Stomach (tissue), 8 donors: ENCODE measurements at regions not wholly inside any gene's neighbourhood (a gene's known extent, or its start where the extent isn't known, plus 50 kb on each side); places are given as distances from the start of the nearest gene placed in this dataset.

ENCODE experiments used
- DNase-seq, 2 donors: peaks; one replicate each; pipeline versions ENCODE4 v3.0.0 to v3.0.0-alpha.2; 2013 to 2019
- H3K27ac ChIP-seq, 5 donors: fragments of 200-600 bp in 4 of 5; sonication (generic) in 4 of 5; one replicate each; pipeline ENCODE4 v1.5.1; 2013 to 2019; ENCODE audit warnings: mild to moderate bottlenecking in 1 of 5, moderate library complexity in 1 of 5
- H3K27me3 ChIP-seq, 3 donors: fragments of 200-600 bp; sonication (generic); one replicate each; pipeline ENCODE4 v1.5.1; 2017 to 2019; ENCODE audit warnings: mixed run types in 1 of 3
- H3K36me3 ChIP-seq, 4 donors: fragments of 200-600 bp; sonication (generic); 1 replicate in 3 of 4; 2 replicates in 1 of 4; pipeline ENCODE4 v1.5.1; 2016 to 2019
- H3K4me1 ChIP-seq, 4 donors: fragments of 200-600 bp; sonication (generic); one replicate each; pipeline ENCODE4 v1.5.1; 2016 to 2019
- H3K4me3 ChIP-seq, 4 donors: fragments of 200-600 bp; sonication (generic) in 3 of 4; one replicate each; pipeline ENCODE4 v1.5.1; 2016 to 2019; ENCODE audit warnings: mild to moderate bottlenecking in 1 of 4
- H3K9me3 ChIP-seq, 4 donors: fragments of 200-600 bp; sonication (generic); one replicate each; pipeline ENCODE4 v1.5.1; 2016 to 2019
- CTCF ChIP-seq, 7 experiments: fragments of 450-650 bp in 4 of 7; fragments of 200-600 bp in 3 of 7; sonication (generic) in 3 of 7; IDR thresholded peaks; one replicate each; pipeline ENCODE4 v1.5.1; 2016 to 2019; ENCODE audit warnings: antibody characterized with exemption in 7 of 7, control low read depth in 2 of 7, mild to moderate bottlenecking in 1 of 7
- EP300 ChIP-seq: sonication (generic); formaldehyde crosslinking; IDR thresholded peaks from one replicate; pipeline ENCODE4 v1.6.1; 2017; ENCODE audit warnings: antibody characterized with exemption
- POLR2A ChIP-seq, 4 donors: fragments of 450-650 bp; IDR thresholded peaks; one replicate each; pipeline ENCODE4 v1.6.1; 2016; ENCODE audit warnings: antibody characterized with exemption in 4 of 4, control low read depth in 2 of 4, mild to moderate bottlenecking in 1 of 4, moderate library complexity in 1 of 4
- POLR2AphosphoS5 ChIP-seq, 3 donors: sonication (generic); formaldehyde crosslinking; IDR thresholded peaks; one replicate each; pipeline ENCODE4 v1.6.1; 2016; ENCODE audit warnings: antibody characterized with exemption in 3 of 3
- WGBS, 5 donors: extraction: QIAGEN DNeasy Blood & Tissue Kit in 3 of 5; methylation state at CpG; one replicate each; pipeline versions ENCODE4 v1.1.5 to v1.1.7; 2013 to 2018; 5-methylcytosine and 5-hydroxymethylcytosine counted together
- intact Hi-C: fragments of 100-400 bp; cut with DNase I; formaldehyde crosslinking; loops from one replicate; pipeline ENCODE4 v1.15.1; 2023; ENCODE audit warnings: low total_unique reads
- donor health status: healthy with polysubstance abuse.
- donor health status: Bipolar disorder and iron deficiency.
- donor health status: healthy.

- H3K4me1 ChIP-seq = no peaks in the 10 kb centered on the region
- no peak for TF ChIP-seq POLR2AphosphoS5 (IDR thresholded peaks at IDR 0.05)
- no peak for TF ChIP-seq POLR2A (IDR thresholded peaks at IDR 0.05)
- TF ChIP-seq CTCF (IDR thresholded peaks at IDR 0.05) = no peak
- no peak for TF ChIP-seq EP300
- H3K4me3 ChIP-seq = no peak overlapping the region
- no peak overlapping the region for H3K27ac ChIP-seq
- H3K36me3 ChIP-seq = no peaks in the 10 kb centered on the region
- no peak for DNase-seq
- H3K9me3 ChIP-seq = peaks cover 0 to 16% (median 12%) of the 10 kb centered on the region in 4 donors
- no peaks in the 10 kb centered on the region for H3K27me3 ChIP-seq
- intact Hi-C loops = no loop called here
- WGBS, 5 donors = 91 to 100% (median 95%) methylated on average over 1 of the region's 1 CpG
Measured at GRCh38 chr13:88806438-88806837, 1135.3 kb downstream of the SLITRK5 start.

DNA sequence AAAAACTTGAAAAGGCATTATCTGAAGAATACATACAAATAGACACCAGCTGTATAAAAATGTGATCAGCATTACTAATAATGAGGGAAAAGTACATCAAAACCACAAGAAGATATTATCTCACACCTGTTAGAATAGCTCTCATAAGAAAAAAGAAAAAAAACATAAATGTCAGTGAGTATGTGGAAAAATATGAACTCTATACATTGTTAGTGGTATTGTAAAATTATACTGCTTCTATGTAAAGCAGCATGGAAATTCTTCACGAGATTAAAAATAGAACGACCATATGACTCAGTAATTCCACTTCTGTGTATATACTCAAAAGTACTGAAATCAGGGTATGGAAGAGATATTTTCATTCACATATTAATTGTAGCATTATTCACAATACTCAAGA is 1146.4 kb downstream of the SLITRK5 start:
- TF ChIP-seq POLR2AphosphoS5 (IDR thresholded peaks at IDR 0.05) (no peak), POLR2A (IDR thresholded peaks at IDR 0.05) (no peak), EP300 (no peak), CTCF (IDR thresholded peaks at IDR 0.05) (no peak)
- WGBS, 5 donors = 84 to 95% (median 89%) methylated on average over 2 of the region's 2 CpGs
- H3K4me1 ChIP-seq = no peaks in the 10 kb centered on the region
- H3K27me3 ChIP-seq = no peaks in the 10 kb centered on the region
- no peak overlapping the region for H3K27ac ChIP-seq
- intact Hi-C loops = no loop called here
- peaks cover 0 to 16% (median 3%) of the 10 kb centered on the region in 4 donors for H3K9me3 ChIP-seq
- H3K36me3 ChIP-seq = no peaks in the 10 kb centered on the region
- DNase-seq = no peak
- H3K4me3 ChIP-seq = no peak overlapping the region

GRCh38 chr13:88823114-88823513 is 1151.9 kb downstream of the SLITRK5 start:
- TF ChIP-seq EP300 = no peak
- TF ChIP-seq POLR2AphosphoS5 (IDR thresholded peaks at IDR 0.05) = no peak
- TF ChIP-seq POLR2A (IDR thresholded peaks at IDR 0.05) = no peak
- no peak for TF ChIP-seq CTCF (IDR thresholded peaks at IDR 0.05)
- no peaks in the 10 kb centered on the region for H3K36me3 ChIP-seq
- DNase-seq = no peak
- H3K27ac ChIP-seq = no peak overlapping the region
- no peak overlapping the region for H3K4me3 ChIP-seq
- 80 to 95% (median 91%) methylated on average over 2 of the region's 2 CpGs for WGBS, 5 donors
- H3K4me1 ChIP-seq = no peaks in the 10 kb centered on the region
- no peaks in the 10 kb centered on the region for H3K9me3 ChIP-seq
- H3K27me3 ChIP-seq = no peaks in the 10 kb centered on the region
- intact Hi-C loops = no loop called here

DNA sequence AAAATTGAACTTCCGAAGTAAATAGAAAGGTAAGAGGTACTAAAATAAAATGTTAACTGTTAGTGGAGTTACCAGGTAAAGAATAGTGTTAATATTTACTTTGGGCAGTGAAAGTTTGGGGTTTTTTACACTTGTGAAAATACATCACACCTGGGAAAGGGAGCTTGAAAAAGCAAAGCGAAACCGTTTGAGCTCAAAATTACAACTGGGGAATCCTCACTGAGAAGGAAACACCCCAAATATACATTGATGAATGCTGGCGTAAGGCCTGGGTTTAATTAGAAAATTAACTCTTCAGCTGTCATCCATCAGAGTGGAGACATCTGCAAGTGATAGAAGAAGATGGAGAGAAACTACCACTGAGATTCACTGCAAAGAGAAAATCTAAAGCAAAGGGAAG is 1153.0 kb downstream of the SLITRK5 start:
- WGBS, 5 donors = 65 to 71% (median 68%) methylated on average over 4 of the region's 4 CpGs
- no peak overlapping the region for H3K27ac ChIP-seq
- H3K4me3 ChIP-seq = no peak overlapping the region
- no peaks in the 10 kb centered on the region for H3K9me3 ChIP-seq
- DNase-seq = no peak
- H3K27me3 ChIP-seq = no peaks in the 10 kb centered on the region
- no peaks in the 10 kb centered on the region for H3K4me1 ChIP-seq
- TF ChIP-seq EP300 (no peak), POLR2AphosphoS5 (IDR thresholded peaks at IDR 0.05) (no peak), POLR2A (IDR thresholded peaks at IDR 0.05) (no peak), CTCF (IDR thresholded peaks at IDR 0.05) (no peak)
- no peaks in the 10 kb centered on the region for H3K36me3 ChIP-seq
- intact Hi-C loops = no loop called here
